ENCODE measurements at regions not wholly inside any gene's neighbourhood (a gene's known extent, or its start where the extent isn't known, plus 50 kb on each side); places are given as distances from the start of the nearest gene placed in this dataset.
"Not testable (repeated sequence)": the region's sequence is repeated elsewhere in the genome, so short reads cannot be mapped to it uniquely, and the experiment has no call there.

DNA sequence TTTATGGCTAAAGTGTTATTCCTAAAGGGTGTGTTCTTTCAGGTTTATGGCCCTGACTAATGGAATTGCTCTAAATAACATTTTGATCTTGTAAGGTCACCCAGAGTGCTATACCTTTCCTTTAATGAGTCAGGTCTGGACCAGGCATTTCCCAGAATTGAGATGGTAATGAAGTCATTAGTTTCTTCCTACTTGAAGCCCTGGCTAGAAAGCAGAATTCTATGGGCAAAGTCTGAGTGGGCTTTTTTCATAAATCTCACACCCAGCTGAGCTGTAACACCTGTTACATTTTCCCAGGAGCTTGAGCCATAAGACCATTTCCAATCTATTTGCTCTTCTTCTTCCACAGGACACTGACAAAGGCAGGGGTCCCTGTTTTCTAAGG lies 122.0 kb upstream of the ID4 start:
- Histone ChIP-seq H3K4me1 (peaks cover 0 to 52% (median 22%) of the 10 kb centered on the region in 4 donors), H3K9me3 (no peaks in the 10 kb centered on the region), H3K27me3 (no peaks in the 10 kb centered on the region), H3K36me3 (no peaks in the 10 kb centered on the region), H3K27ac (peak overlapping the region; percentile 23 to 29), H3K4me3 (no peak overlapping the region)
- TF ChIP-seq, protein P1, sequence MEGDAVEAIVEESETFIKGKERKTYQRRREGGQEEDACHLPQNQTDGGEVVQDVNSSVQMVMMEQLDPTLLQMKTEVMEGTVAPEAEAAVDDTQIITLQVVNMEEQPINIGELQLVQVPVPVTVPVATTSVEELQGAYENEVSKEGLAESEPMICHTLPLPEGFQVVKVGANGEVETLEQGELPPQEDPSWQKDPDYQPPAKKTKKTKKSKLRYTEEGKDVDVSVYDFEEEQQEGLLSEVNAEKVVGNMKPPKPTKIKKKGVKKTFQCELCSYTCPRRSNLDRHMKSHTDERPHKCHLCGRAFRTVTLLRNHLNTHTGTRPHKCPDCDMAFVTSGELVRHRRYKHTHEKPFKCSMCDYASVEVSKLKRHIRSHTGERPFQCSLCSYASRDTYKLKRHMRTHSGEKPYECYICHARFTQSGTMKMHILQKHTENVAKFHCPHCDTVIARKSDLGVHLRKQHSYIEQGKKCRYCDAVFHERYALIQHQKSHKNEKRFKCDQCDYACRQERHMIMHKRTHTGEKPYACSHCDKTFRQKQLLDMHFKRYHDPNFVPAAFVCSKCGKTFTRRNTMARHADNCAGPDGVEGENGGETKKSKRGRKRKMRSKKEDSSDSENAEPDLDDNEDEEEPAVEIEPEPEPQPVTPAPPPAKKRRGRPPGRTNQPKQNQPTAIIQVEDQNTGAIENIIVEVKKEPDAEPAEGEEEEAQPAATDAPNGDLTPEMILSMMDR (IDR thresholded peaks at IDR 0.05): no peak
- intact Hi-C loops (cut with DNase I; ENCODE audit: low total_unique reads): no loop called here
- DNase-seq: no peak

DNA sequence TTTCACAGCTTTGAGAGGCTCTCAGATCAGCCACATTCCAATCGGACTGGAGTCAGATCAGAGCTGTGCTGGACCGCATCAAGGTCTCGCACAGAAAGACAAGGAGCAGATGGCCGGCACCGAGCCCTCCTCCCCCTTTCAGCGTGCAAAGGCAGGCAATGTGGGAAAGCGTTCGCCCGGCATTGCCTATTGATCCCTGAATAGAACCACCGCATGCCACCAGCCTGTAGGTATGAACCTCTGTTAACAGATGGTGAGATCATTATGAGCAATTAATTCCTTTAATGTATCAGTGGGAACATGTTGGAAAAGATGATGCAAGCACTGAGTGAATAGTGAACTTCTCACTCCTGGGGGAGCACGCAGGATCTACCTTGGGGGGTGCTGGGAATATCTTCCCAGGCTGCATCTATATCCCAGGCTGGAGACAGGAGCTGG lies 117.5 kb upstream of the ID4 start:
- no peak for DNase-seq
- Histone ChIP-seq H3K36me3 (no peaks in the 10 kb centered on the region), H3K4me1 (peaks cover 0 to 66% (median 22%) of the 10 kb centered on the region in 4 donors), H3K27me3 (no peaks in the 10 kb centered on the region), H3K4me3 (no peak overlapping the region), H3K27ac (peak overlapping the region; percentile 50 to 60), H3K9me3 (no peaks in the 10 kb centered on the region)
- intact Hi-C loops (cut with DNase I; ENCODE audit: low total_unique reads): loop anchor here (10.0 kb wide), 1 partner anchor 85 kb away; no protein-coding TSS in a partner anchor
- TF ChIP-seq, protein P1 (IDR thresholded peaks at IDR 0.05): no peak

DNA sequence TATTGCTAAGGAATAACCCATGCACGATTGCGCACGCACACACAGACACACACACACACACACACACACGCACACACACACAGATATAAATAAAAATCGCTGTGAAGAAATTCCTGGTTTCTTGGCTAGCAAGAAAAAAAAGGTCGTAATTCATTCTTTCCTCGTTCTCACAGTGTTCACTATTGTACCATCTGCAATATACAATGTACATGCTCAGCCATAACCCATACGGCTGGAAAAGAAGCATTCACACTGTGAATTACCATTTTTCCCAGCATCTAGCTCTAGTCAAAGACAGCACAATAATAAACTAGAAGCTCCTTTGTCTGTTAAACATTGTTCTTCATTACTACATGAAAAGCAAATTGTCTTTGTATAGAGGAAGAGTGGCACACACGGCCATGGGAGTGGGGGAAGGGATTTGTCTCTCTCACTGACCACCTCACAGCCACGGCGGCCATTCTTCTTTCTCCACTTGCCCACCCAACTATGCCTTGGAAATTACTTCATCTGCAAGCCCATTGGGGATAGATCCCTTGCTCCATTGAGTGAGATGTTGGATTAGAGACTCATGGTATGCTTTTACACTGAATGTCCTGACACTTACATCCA lies 115.3 kb upstream of the ID4 start:
- intact Hi-C loops (cut with DNase I; ENCODE audit: low total_unique reads): loop anchor here (10.0 kb wide), 1 partner anchor 83 kb away; no protein-coding TSS in a partner anchor

DNA sequence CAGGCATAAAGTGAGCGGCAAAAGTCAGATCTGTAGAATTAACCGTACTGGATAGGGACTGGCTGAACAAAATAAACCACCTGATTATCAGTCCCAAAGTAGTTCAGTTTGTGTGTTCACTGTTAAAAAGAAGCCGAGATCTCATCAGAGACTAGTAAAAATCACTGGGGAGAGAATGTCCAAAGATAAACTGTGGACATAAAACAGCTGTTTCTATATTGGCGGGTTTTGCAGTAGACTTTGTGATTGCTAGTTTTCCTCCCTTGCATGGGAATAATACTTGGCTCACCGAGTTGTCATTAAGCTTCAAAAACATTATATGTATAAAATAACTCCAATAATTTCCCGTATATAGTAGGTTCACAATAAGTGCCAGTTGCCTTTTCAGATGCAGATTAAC lies 114.2 kb upstream of the ID4 start:
- Histone ChIP-seq H3K4me1 (peaks cover 0 to 64% (median 19%) of the 10 kb centered on the region in 4 donors), H3K27me3 (no peaks in the 10 kb centered on the region), H3K36me3 (no peaks in the 10 kb centered on the region), H3K9me3 (no peaks in the 10 kb centered on the region), H3K27ac (peak overlapping the region; percentile 43 to 60), H3K4me3 (no peak overlapping the region)
- no peak for DNase-seq
- TF ChIP-seq, protein P1 (IDR thresholded peaks at IDR 0.05): no peak
- intact Hi-C loops (cut with DNase I; ENCODE audit: low total_unique reads): loop anchor here (10.0 kb wide), 1 partner anchor 82 kb away; no protein-coding TSS in a partner anchor

More for the DNA sequence above, 115.3 kb upstream of the ID4 start:
- H3K4me3 ChIP-seq: no peak overlapping the region
- peaks cover 0 to 64% (median 19%) of the 10 kb centered on the region in 4 donors for H3K4me1 ChIP-seq
- no peaks in the 10 kb centered on the region for H3K36me3 ChIP-seq
- peak overlapping the region; percentile 8 to 60 for H3K27ac ChIP-seq
- TF ChIP-seq, protein P1 (IDR thresholded peaks at IDR 0.05): no peak
- peak in 1 of 2 donors; percentile 28 for DNase-seq
- no peaks in the 10 kb centered on the region for H3K9me3 ChIP-seq
- no peaks in the 10 kb centered on the region for H3K27me3 ChIP-seq

DNA sequence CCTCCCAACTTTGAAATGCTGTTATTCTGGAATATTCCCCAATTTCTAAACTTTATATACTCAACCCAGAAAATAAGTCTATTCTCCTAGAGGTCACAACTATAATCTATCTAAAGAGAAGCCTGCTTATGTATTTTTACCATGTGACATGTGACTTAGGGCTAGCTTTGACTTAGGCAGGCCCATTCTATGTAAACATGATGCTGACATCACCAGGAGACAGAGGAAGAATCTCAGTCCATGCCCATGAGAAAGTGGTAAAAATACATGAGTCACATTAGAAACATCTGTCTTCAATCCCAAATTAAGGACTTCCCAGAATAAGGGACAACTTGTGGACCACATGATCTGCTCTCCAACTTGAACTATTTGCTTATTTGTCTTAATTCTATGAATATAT lies 113.6 kb upstream of the ID4 start:
- H3K27ac ChIP-seq: peak overlapping the region; percentile 43 to 60
- TF ChIP-seq, protein P1 (IDR thresholded peaks at IDR 0.05): no peak
- H3K4me3 ChIP-seq: no peak overlapping the region
- H3K4me1 ChIP-seq: peaks cover 0 to 64% (median 19%) of the 10 kb centered on the region in 4 donors
- intact Hi-C loops (cut with DNase I; ENCODE audit: low total_unique reads): loop anchor here (10.0 kb wide), 1 partner anchor 81 kb away; no protein-coding TSS in a partner anchor
- DNase-seq: no peak
- no peaks in the 10 kb centered on the region for H3K27me3 ChIP-seq
- H3K36me3 ChIP-seq: no peaks in the 10 kb centered on the region
- no peaks in the 10 kb centered on the region for H3K9me3 ChIP-seq

DNA sequence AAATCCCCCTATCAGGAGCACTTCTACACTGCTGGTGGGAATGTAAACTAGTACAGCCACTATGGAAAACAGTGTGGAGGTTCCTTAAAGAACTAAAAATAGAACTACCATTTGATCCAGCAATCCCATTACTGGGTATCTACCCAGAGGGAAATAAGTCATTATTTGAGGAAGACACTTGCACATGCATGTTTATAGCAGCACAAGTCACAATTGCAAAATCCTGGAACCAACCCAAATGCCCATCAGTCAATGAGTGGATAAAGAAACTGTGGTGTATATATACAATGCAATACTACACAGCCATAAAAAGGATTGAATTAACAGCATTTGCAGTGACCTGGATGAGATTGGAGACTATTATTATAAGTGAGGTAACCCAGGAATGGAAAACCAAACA lies 111.7 kb upstream of the ID4 start:
- not testable (repeated sequence) for H3K27ac ChIP-seq, H3K4me3 ChIP-seq, H3K27me3 ChIP-seq, H3K9me3 ChIP-seq, H3K36me3 ChIP-seq, DNase-seq
- intact Hi-C loops (cut with DNase I; ENCODE audit: low total_unique reads): loop anchor here (10.0 kb wide), 1 partner anchor 79 kb away; no protein-coding TSS in a partner anchor
- H3K4me1 ChIP-seq: peaks cover 0 to 55% (median 8%) of the 10 kb centered on the region in 4 donors

Data from tibial artery (tissue), 4 donors.